Endothelial cell (in vitro differentiated cells): ENCODE measurements at regions not wholly inside any gene's neighbourhood (a gene's known extent, or its start where the extent isn't known, plus 50 kb on each side); places are given as distances from the start of the nearest gene placed in this dataset.

ENCODE experiments used
- DNase-seq: peaks from one replicate; pipeline ENCODE4 v3.0.0; 2021; ENCODE audit warnings: low spot score
- H3K27ac Mint-ChIP-seq: one replicate; pipeline ENCODE4 v1.8.0; 2021; ENCODE audit warnings: mixed read lengths, inconsistent platforms; ENCODE audit not compliant: unreplicated experiment
- H3K27me3 Mint-ChIP-seq: one replicate; pipeline ENCODE4 v1.8.0; 2021; ENCODE audit warnings: mild to moderate bottlenecking, moderate library complexity, mixed read lengths, inconsistent platforms; ENCODE audit not compliant: unreplicated experiment
- H3K36me3 Mint-ChIP-seq: one replicate; pipeline ENCODE4 v1.8.0; 2021; ENCODE audit warnings: mild to moderate bottlenecking, low read depth, mixed read lengths, inconsistent platforms; ENCODE audit not compliant: unreplicated experiment
- H3K4me1 Mint-ChIP-seq: one replicate; pipeline ENCODE4 v1.8.0; 2021; ENCODE audit warnings: mild to moderate bottlenecking, mixed read lengths, inconsistent platforms; ENCODE audit not compliant: unreplicated experiment
- H3K4me3 Mint-ChIP-seq: one replicate; pipeline ENCODE4 v1.8.0; 2021; ENCODE audit warnings: mild to moderate bottlenecking, mixed read lengths, inconsistent platforms; ENCODE audit not compliant: unreplicated experiment
- H3K9me3 Mint-ChIP-seq: one replicate; pipeline ENCODE4 v1.8.0; 2021; ENCODE audit warnings: mixed read lengths, inconsistent platforms; ENCODE audit not compliant: unreplicated experiment
- TF ChIP-seq, protein P1 (sequence below): fragments of 200-600 bp; sonication (generic); IDR thresholded peaks from one replicate; pipeline ENCODE4 v1.5.0; 2021; ENCODE audit warnings: antibody characterized with exemption; ENCODE audit not compliant: unreplicated experiment

DNA sequence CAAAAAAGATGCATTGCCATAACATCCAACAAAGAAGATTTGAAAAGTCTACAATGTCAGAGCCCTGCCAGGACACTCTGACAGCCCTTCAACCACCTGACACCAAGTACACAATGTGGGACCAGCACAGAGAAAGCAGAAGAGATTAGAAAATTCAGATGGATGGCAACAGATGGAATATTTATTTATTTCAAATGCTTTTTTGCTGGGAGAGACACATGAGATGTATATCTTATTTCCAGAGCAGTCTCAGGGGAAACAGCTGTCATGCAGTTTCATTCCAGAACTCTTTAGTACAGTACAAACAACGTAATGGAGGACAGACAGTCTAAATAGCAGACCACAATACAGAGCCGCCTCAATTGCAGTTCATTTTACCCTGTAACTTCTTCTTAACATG, 110.1 kb downstream of the MAIP1 start:
- Mint-ChIP-seq H3K4me3 (no peak overlapping the region), H3K36me3 (no peaks in the 10 kb centered on the region), H3K4me1 (no peaks in the 10 kb centered on the region), H3K27me3 (no peaks in the 10 kb centered on the region), H3K9me3 (no peaks in the 10 kb centered on the region), H3K27ac (no peak overlapping the region)
- no peak for DNase-seq
- TF ChIP-seq, protein P1, sequence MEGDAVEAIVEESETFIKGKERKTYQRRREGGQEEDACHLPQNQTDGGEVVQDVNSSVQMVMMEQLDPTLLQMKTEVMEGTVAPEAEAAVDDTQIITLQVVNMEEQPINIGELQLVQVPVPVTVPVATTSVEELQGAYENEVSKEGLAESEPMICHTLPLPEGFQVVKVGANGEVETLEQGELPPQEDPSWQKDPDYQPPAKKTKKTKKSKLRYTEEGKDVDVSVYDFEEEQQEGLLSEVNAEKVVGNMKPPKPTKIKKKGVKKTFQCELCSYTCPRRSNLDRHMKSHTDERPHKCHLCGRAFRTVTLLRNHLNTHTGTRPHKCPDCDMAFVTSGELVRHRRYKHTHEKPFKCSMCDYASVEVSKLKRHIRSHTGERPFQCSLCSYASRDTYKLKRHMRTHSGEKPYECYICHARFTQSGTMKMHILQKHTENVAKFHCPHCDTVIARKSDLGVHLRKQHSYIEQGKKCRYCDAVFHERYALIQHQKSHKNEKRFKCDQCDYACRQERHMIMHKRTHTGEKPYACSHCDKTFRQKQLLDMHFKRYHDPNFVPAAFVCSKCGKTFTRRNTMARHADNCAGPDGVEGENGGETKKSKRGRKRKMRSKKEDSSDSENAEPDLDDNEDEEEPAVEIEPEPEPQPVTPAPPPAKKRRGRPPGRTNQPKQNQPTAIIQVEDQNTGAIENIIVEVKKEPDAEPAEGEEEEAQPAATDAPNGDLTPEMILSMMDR = no peak

DNA sequence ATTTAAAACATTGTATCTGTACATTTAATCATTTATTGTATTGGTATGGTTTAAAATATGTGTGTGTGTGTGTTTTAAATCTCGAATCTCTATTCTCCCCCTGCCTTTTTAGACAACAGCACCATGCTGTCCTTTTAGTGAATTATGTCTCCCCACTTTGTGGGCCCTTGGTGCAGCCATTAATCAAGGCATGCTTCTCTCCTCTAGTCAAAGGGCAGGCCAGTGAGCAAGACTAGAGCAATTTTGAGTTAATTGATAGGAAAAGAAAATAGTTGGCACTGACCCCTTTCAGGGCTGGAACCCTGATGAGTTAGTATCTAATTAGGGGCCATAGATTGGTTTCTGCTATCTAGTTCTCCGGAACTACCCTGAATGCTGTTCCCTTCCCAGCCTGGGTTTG, 111.0 kb downstream of the MAIP1 start:
- H3K27ac Mint-ChIP-seq = no peak overlapping the region
- DNase-seq = no peak
- TF ChIP-seq, protein P1 = no peak
- no peaks in the 10 kb centered on the region for H3K36me3 Mint-ChIP-seq
- no peaks in the 10 kb centered on the region for H3K27me3 Mint-ChIP-seq
- H3K4me3 Mint-ChIP-seq = no peak overlapping the region
- no peaks in the 10 kb centered on the region for H3K9me3 Mint-ChIP-seq
- H3K4me1 Mint-ChIP-seq = no peaks in the 10 kb centered on the region

DNA sequence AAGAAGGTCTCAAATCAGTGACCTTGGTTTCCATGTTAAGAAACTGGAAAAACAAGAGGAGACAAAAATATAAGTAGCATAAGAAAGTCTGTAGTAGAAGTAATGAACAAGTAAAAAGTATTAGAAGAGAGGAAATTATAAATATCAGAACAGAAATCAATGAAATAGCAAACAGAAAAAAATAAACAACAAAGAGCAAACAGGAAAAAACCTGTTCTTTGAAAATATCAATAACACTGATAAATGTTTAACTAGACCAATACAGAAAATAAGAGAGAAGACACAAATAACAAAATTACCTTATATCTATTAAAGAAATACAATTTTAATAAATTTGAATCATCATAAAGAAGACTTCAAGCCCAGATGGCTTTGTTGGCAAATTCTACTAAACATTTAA, 113.3 kb downstream of the MAIP1 start:
- no peak overlapping the region for H3K4me3 Mint-ChIP-seq
- H3K27me3 Mint-ChIP-seq = no peaks in the 10 kb centered on the region
- no peaks in the 10 kb centered on the region for H3K4me1 Mint-ChIP-seq
- no peak for DNase-seq
- TF ChIP-seq, protein P1 = no peak
- H3K36me3 Mint-ChIP-seq = no peaks in the 10 kb centered on the region
- H3K27ac Mint-ChIP-seq = no peak overlapping the region
- H3K9me3 Mint-ChIP-seq = no peaks in the 10 kb centered on the region

DNA sequence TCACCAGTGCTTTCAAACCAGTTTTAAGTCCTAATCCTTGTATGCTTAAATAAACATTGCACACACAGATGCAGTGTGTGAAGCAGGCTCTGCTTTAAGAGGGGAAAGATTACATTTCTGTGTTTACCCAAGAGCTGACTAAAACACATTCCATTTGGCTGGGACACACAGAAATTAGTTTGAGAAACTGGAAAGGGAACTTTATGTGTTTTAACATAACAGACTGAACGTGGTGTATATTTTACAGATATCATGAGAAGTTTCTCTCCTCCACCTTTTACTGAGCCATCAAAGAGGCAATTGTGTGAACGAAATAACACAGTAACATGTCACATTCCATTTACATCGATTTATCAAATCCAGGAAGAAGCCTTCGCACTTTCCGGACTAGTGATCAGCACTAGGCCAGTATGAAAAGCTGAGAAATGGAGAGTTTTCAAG, 121.8 kb downstream of the MAIP1 start:
- no peaks in the 10 kb centered on the region for H3K4me1 Mint-ChIP-seq
- no peak for DNase-seq
- peaks cover 1% of the 10 kb centered on the region for H3K27me3 Mint-ChIP-seq
- H3K27ac Mint-ChIP-seq = no peak overlapping the region
- H3K36me3 Mint-ChIP-seq = no peaks in the 10 kb centered on the region
- H3K9me3 Mint-ChIP-seq = no peaks in the 10 kb centered on the region
- no peak overlapping the region for H3K4me3 Mint-ChIP-seq
- TF ChIP-seq, protein P1 = no peak

DNA sequence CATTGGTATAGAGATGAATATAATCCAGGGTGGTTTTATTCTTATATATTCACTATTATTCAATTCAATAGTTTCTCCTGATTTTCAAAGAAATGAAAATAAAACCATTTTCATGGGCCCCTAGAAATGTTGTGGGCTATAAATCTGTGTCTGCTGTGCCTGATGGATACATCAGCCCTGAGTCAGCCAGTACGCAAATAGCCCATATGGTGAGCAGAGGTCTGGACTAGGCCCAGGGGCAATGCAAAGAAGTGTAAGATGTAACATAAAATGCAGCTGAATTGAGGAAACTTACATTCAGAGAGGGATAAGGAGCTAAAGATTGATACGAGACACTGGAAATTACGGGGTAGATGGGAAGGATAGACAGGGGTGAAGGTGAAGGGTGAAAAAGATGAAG, 122.5 kb downstream of the MAIP1 start:
- H3K4me3 Mint-ChIP-seq = no peak overlapping the region
- no peak overlapping the region for H3K27ac Mint-ChIP-seq
- no peaks in the 10 kb centered on the region for H3K4me1 Mint-ChIP-seq
- no peaks in the 10 kb centered on the region for H3K9me3 Mint-ChIP-seq
- peaks cover 1% of the 10 kb centered on the region for H3K27me3 Mint-ChIP-seq
- DNase-seq = no peak
- TF ChIP-seq, protein P1 = no peak
- no peaks in the 10 kb centered on the region for H3K36me3 Mint-ChIP-seq
